ENCODE measurements at regions not wholly inside any gene's neighbourhood (a gene's known extent, or its start where the extent isn't known, plus 50 kb on each side); places are given as distances from the start of the nearest gene placed in this dataset.

GRCh38 chr5:82405161-82405560 is 127.0 kb upstream of the RPS23 start:
- Histone ChIP-seq H4K20me1 (ENCODE audit: insufficient read depth) (no peaks in the 10 kb centered on the region), H3K79me2 (ENCODE audit: insufficient read depth, low read length) (no peaks in the 10 kb centered on the region), H3K27ac (ENCODE audit: low read depth, low read length) (no peak overlapping the region), H3K4me2 (ENCODE audit: low read length) (no peak overlapping the region), H2AFZ (ENCODE audit: low read depth, low read length, poor library complexity, severe bottlenecking) (no peak overlapping the region), H3K9me2 (ENCODE audit: insufficient read depth) (no peaks in the 10 kb centered on the region), H3K4me1 (ENCODE audit: control insufficient read depth in 1 of 2, insufficient read depth in 2 of 2, low read length in 2 of 2) (peaks cover 0 to 4% of the 10 kb centered on the region in 2 experiments; a peak in 1 of 4 replicates), H3K9me3 (ENCODE audit: control insufficient read depth in 1 of 2, insufficient read depth in 1 of 2, low read depth in 1 of 2, low read length in 2 of 2) (peaks cover 0 to 4% of the 10 kb centered on the region in 2 experiments; a peak in 1 of 4 replicates), H3K36me3 (ENCODE audit: control insufficient read depth in 1 of 2, insufficient read depth in 2 of 2, low read length in 2 of 2) (no peaks in the 10 kb centered on the region), H3K4me3 (replicated peaks in 1 of 2; ENCODE audit: low read depth in 1 of 2, low read length in 2 of 2) (no peak overlapping the region), H3K9ac (ENCODE audit: low read length) (no peak overlapping the region), H3K27me3 (ENCODE audit: insufficient read depth, low read length) (no peaks in the 10 kb centered on the region)
- CTCF ChIA-PET: no interaction called here
- DNase-seq (ENCODE audit: low read depth, low spot score) (no peak), ATAC-seq (no peak)
- POLR2A ChIA-PET: no interaction called here
- TF ChIP-seq CTCF (IDR thresholded peaks at IDR 0.05 in 2 of 3, conservative IDR thresholded peaks at IDR 0.05 in 1 of 3; ENCODE audit: borderline replicate concordance in 1 of 3, insufficient read depth in 1 of 3, low read depth in 2 of 3, low read length in 2 of 3): no peak
- intact Hi-C loops (cut with micrococcal nuclease): no loop called here
- no TSS peak for BruUV-seq (replicated peaks)
- RAD21 ChIA-PET (ENCODE audit: low non-redundant PET in 1 of 2, low total read pairs in 2 of 2, uncharacterized antibody in 2 of 2, unreplicated experiment in 2 of 2): no interaction called here

DNA sequence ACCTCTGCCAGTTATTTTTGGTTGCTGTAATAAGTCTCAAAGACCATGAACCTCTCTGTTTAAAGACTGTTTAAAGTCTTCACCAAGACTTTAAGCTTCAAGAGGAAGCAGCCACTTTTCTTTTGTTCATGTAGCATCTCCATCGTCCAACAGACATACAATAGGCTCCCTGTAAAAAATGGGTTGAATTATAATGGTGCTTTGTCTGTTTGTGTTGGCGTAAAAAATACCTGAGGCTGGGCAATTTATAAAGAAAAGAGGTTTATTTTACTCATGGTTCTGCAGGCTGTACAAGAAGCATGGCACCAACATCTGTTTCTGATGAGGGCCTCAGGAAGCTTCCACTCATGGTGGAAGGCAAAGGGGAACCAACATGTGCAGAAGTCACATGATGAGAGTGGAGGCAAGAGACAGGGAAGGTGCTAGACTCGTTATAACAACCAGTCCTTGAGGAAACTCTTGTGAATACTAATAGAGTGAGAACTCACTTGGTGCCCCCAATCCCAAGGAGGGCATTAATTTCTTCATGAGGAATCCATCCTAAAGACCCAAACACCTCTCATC is 126.3 kb upstream of the RPS23 start:
- ChIA-PET POLR2A (no interaction called here), CTCF (no interaction called here), RAD21 (ENCODE audit: low non-redundant PET in 1 of 2, low total read pairs in 2 of 2, uncharacterized antibody in 2 of 2, unreplicated experiment in 2 of 2) (no interaction called here)
- ATAC-seq: no peak
- no TSS peak for BruUV-seq (replicated peaks)
- H3K4me3 ChIP-seq (replicated peaks in 1 of 2; ENCODE audit: low read depth in 1 of 2, low read length in 2 of 2): no peak overlapping the region
- H3K27me3 ChIP-seq (ENCODE audit: insufficient read depth, low read length): no peaks in the 10 kb centered on the region
- no peak overlapping the region for H3K4me2 ChIP-seq (ENCODE audit: low read length)
- peaks cover 0 to 4% of the 10 kb centered on the region in 2 experiments; a peak in 1 of 4 replicates for H3K4me1 ChIP-seq (ENCODE audit: control insufficient read depth in 1 of 2, insufficient read depth in 2 of 2, low read length in 2 of 2)
- intact Hi-C loops (cut with micrococcal nuclease): no loop called here
- H3K9ac ChIP-seq (ENCODE audit: low read length): no peak overlapping the region
- peaks cover 0 to 4% of the 10 kb centered on the region in 2 experiments; a peak in 1 of 4 replicates for H3K9me3 ChIP-seq (ENCODE audit: control insufficient read depth in 1 of 2, insufficient read depth in 1 of 2, low read depth in 1 of 2, low read length in 2 of 2)
- no peaks in the 10 kb centered on the region for H3K79me2 ChIP-seq (ENCODE audit: insufficient read depth, low read length)
- no peaks in the 10 kb centered on the region for H3K36me3 ChIP-seq (ENCODE audit: control insufficient read depth in 1 of 2, insufficient read depth in 2 of 2, low read length in 2 of 2)
- DNase-seq (ENCODE audit: low read depth, low spot score): no peak
- no peak overlapping the region for H3K27ac ChIP-seq (ENCODE audit: low read depth, low read length)
- no peaks in the 10 kb centered on the region for H3K9me2 ChIP-seq (ENCODE audit: insufficient read depth)
- no peak overlapping the region for H2AFZ ChIP-seq (ENCODE audit: low read depth, low read length, poor library complexity, severe bottlenecking)
- H4K20me1 ChIP-seq (ENCODE audit: insufficient read depth): no peaks in the 10 kb centered on the region
- TF ChIP-seq JUND (IDR thresholded peaks at IDR 0.05): no peak
- no peak for TF ChIP-seq SP1 (IDR thresholded peaks at IDR 0.05; ENCODE audit: low read depth)
- no peak for TF ChIP-seq ZFX (IDR thresholded peaks at IDR 0.05)
- TF ChIP-seq YY1 (IDR thresholded peaks at IDR 0.05; ENCODE audit: extremely low read depth, insufficient replicate concordance, low read depth, low read length): no peak
- TF ChIP-seq TCF7L2 (IDR thresholded peaks at IDR 0.05; ENCODE audit: borderline replicate concordance, extremely low read depth, insufficient read depth, insufficient read length): no peak
- no peak for TF ChIP-seq EZH2 (IDR thresholded peaks at IDR 0.05)
- no peak for TF ChIP-seq EGR1 (IDR thresholded peaks at IDR 0.05; ENCODE audit: low read depth)
- no peak for TF ChIP-seq CTCF (IDR thresholded peaks at IDR 0.05 in 2 of 3, conservative IDR thresholded peaks at IDR 0.05 in 1 of 3; ENCODE audit: borderline replicate concordance in 1 of 3, insufficient read depth in 1 of 3, low read depth in 2 of 3, low read length in 2 of 3)
- no peak for TF ChIP-seq SRF (IDR thresholded peaks at IDR 0.05; ENCODE audit: low read depth)
- TF ChIP-seq ZNF274 (IDR thresholded peaks at IDR 0.05; ENCODE audit: low read depth, low read length): no peak
- no peak for TF ChIP-seq POLR2AphosphoS5 (IDR thresholded peaks at IDR 0.05; ENCODE audit: low read depth, low read length)
- no peak for TF ChIP-seq ZBTB33 (IDR thresholded peaks at IDR 0.05; ENCODE audit: extremely low read depth, insufficient replicate concordance, low read length)
- TF ChIP-seq CEBPB (IDR thresholded peaks at IDR 0.05; ENCODE audit: low read depth): no peak
